PC-9 (cell line): ENCODE measurements at regions not wholly inside any gene's neighbourhood (a gene's known extent, or its start where the extent isn't known, plus 50 kb on each side); places are given as distances from the start of the nearest gene placed in this dataset.

ENCODE experiments used
- BruUV-seq: library from RNA; stranded (reverse); fragments of 400-500 nt; replicated peaks from 2 replicates; lab custom pipeline; 2021; lab: Mats Ljungman, UMichigan
- CTCF ChIA-PET: fragments of 300-600 bp; sonication (Branson Sonifier 250); formaldehyde crosslinking; loops from one replicate; lab custom pipeline; 2022; ENCODE audit warnings: antibody characterized with exemption; lab: Charles Lee
- POLR2A ChIA-PET: fragments of 300-600 bp; sonication (Branson Sonifier 250); formaldehyde crosslinking; loops from one replicate; lab custom pipeline; 2022; ENCODE audit warnings: antibody characterized with exemption; ENCODE audit not compliant: unreplicated experiment; lab: Charles Lee
- DNase-seq, 2 experiments: peaks; one replicate each; pipeline versions ENCODE4 v3.0.0 to v3.0.0-alpha.2; 2015 to 2022; ENCODE audit warnings: mixed read lengths in 1 of 2
- H2AFZ ChIP-seq: fragments of 200-600 bp; sonication (generic); 2 replicates; pipeline ENCODE4 v1.8.1; 2017; ENCODE audit warnings: antibody characterized with exemption
- H3F3A ChIP-seq: fragments of 200-600 bp; sonication (generic); 2 replicates; pipeline ENCODE4 v1.8.1; 2017; ENCODE audit warnings: antibody characterized with exemption, mild to moderate bottlenecking, low read depth; ENCODE audit not compliant: insufficient read depth
- H3K27ac ChIP-seq: fragments of 200-600 bp; sonication (generic); 2 replicates; pipeline ENCODE4 v1.6.1; 2016; ENCODE audit warnings: mixed run types
- H3K27me3 ChIP-seq: fragments of 200-600 bp; sonication (generic); 2 replicates; pipeline ENCODE4 v1.6.1; 2016; ENCODE audit warnings: low read depth, mixed run types; ENCODE audit not compliant: insufficient read depth
- H3K36me3 ChIP-seq: fragments of 200-600 bp; sonication (generic); 2 replicates; pipeline ENCODE4 v1.6.1; 2016; ENCODE audit warnings: low read depth, mixed run types
- H3K4me1 ChIP-seq: fragments of 200-600 bp; sonication (generic); replicated peaks from 2 replicates; pipeline ENCODE4 v1.6.1; 2016; ENCODE audit warnings: mixed run types; ENCODE audit not compliant: insufficient read depth
- H3K4me2 ChIP-seq: fragments of 200-600 bp; sonication (generic); 2 replicates; pipeline ENCODE4 v1.6.1; 2017; ENCODE audit warnings: mixed run types
- H3K4me3 ChIP-seq: fragments of 200-600 bp; sonication (generic); 2 replicates; pipeline ENCODE4 v1.6.1; 2016; ENCODE audit warnings: mixed run types
- H3K79me2 ChIP-seq: fragments of 200-600 bp; sonication (generic); 2 replicates; pipeline ENCODE4 v1.6.1; 2017; ENCODE audit warnings: low read depth, mixed run types
- H3K9me2 ChIP-seq: fragments of 200-600 bp; sonication (generic); 2 replicates; pipeline ENCODE4 v1.8.1; 2017; ENCODE audit warnings: mild to moderate bottlenecking; ENCODE audit not compliant: insufficient read depth
- H3K9me3 ChIP-seq: fragments of 200-600 bp; sonication (generic); 2 replicates; pipeline ENCODE4 v1.8.1; 2016; ENCODE audit warnings: low read depth; ENCODE audit not compliant: insufficient read depth
- H4K20me1 ChIP-seq: fragments of 200-600 bp; sonication (generic); 2 replicates; pipeline ENCODE4 v1.8.1; 2017; ENCODE audit not compliant: insufficient read depth
- EZH2 ChIP-seq: fragments of 200-600 bp; sonication (generic); IDR thresholded peaks from 2 replicates; pipeline ENCODE4 v1.8.0; 2017; ENCODE audit warnings: antibody characterized with exemption, low read depth
- intact Hi-C: fragments of 100-400 bp; cut with micrococcal nuclease; formaldehyde crosslinking; loops from one replicate; pipeline ENCODE4 v1.10.0; 2022; ENCODE audit not compliant: unreplicated experiment
- TF ChIP-seq, protein P1 (sequence below): fragments of 200-600 bp; sonication (generic); conservative IDR thresholded peaks from 2 replicates; pipeline ENCODE4 v1.6.1; 2017; ENCODE audit warnings: mixed run types, antibody characterized with exemption, mild to moderate bottlenecking, moderate library complexity

GRCh38 chr20:62566771-62567170, 75.5 kb upstream of the SLCO4A1 start:
- Histone ChIP-seq H3F3A (peaks cover 4% of the 10 kb centered on the region; the same call in 1 of the 2 replicates), H3K27me3 (peaks cover 95% of the 10 kb centered on the region), H3K27ac (no peak overlapping the region), H3K9me2 (no peaks in the 10 kb centered on the region), H3K4me3 (no peak overlapping the region), H3K36me3 (no peaks in the 10 kb centered on the region), H3K4me2 (no peak overlapping the region), H3K4me1 (no peaks in the 10 kb centered on the region), H3K9me3 (no peaks in the 10 kb centered on the region), H2AFZ (no peak overlapping the region), H3K79me2 (no peaks in the 10 kb centered on the region), H4K20me1 (peaks cover 7% of the 10 kb centered on the region; the same call in 1 of the 2 replicates)
- no peak for DNase-seq
- ChIA-PET CTCF (no interaction called here), POLR2A (no interaction called here)
- intact Hi-C loops: no loop called here
- no TSS peak for BruUV-seq
- TF ChIP-seq, protein P1, sequence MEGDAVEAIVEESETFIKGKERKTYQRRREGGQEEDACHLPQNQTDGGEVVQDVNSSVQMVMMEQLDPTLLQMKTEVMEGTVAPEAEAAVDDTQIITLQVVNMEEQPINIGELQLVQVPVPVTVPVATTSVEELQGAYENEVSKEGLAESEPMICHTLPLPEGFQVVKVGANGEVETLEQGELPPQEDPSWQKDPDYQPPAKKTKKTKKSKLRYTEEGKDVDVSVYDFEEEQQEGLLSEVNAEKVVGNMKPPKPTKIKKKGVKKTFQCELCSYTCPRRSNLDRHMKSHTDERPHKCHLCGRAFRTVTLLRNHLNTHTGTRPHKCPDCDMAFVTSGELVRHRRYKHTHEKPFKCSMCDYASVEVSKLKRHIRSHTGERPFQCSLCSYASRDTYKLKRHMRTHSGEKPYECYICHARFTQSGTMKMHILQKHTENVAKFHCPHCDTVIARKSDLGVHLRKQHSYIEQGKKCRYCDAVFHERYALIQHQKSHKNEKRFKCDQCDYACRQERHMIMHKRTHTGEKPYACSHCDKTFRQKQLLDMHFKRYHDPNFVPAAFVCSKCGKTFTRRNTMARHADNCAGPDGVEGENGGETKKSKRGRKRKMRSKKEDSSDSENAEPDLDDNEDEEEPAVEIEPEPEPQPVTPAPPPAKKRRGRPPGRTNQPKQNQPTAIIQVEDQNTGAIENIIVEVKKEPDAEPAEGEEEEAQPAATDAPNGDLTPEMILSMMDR: no peak
- TF ChIP-seq EZH2: no peak

DNA sequence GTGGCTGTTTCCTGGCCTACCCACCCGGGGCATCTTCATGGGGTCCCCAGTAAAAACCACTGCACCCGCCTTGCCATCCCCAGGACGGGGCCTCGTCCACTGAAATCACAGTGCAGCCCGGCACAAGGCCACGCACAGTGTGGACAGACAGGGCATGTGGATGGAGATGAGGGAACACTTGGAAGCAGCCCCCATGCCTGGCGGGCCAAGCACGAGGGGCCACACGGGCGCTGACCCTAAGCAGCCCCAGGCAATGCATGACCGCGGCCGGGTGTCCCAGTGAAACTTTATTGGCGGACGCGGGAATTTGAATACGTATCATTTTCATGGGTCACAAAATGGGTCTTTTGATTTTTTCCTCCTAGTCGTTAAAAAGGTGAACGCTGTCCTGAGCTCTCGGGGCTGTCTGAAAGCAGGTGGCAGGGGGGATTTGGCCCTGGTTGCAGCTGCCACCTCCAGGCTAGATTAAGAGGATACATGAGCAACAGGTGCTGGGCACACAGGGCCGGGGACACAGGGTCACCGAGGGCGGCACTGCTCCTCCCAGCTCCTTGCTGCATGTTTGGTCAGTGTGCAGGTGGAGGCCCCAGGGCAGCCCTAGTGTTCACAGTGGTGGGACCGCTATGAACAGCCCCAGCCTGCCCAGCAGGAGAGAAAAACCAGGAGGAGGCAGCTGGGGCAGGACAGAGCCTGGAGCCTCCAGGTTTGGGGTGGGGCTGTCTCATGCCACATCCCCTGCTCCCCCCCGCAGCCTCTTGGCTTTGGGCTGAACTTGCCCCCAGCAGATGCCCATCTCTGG, 74.9 kb upstream of the SLCO4A1 start:
- peaks cover 7% of the 10 kb centered on the region; the same call in 1 of the 2 replicates for H4K20me1 ChIP-seq
- no peak overlapping the region for H3K4me3 ChIP-seq
- no peak for DNase-seq
- no peaks in the 10 kb centered on the region for H3K9me2 ChIP-seq
- no peak overlapping the region for H3K4me2 ChIP-seq
- intact Hi-C loops: no loop called here
- H3K27me3 ChIP-seq: peaks cover 93% of the 10 kb centered on the region
- H3K9me3 ChIP-seq: no peaks in the 10 kb centered on the region
- no peak overlapping the region for H2AFZ ChIP-seq
- ChIA-PET CTCF (interaction anchor here (0.5 kb wide), 1 partner anchor 1244 kb away, joined by 12 read pairs; no protein-coding TSS in a partner anchor), POLR2A (no interaction called here)
- H3K36me3 ChIP-seq: no peaks in the 10 kb centered on the region
- H3F3A ChIP-seq: peaks cover 10% of the 10 kb centered on the region; the same call in 1 of the 2 replicates
- no peak overlapping the region for H3K27ac ChIP-seq
- TF ChIP-seq EZH2: no peak
- TF ChIP-seq, protein P1: no peak
- H3K4me1 ChIP-seq: no peaks in the 10 kb centered on the region
- no peaks in the 10 kb centered on the region for H3K79me2 ChIP-seq
- BruUV-seq: no TSS peak

GRCh38 chr20:62568045-62568389, 74.3 kb upstream of the SLCO4A1 start:
- Histone ChIP-seq H3K27me3 (peaks cover 93% of the 10 kb centered on the region), H3K4me3 (no peak overlapping the region), H3K4me2 (no peak overlapping the region), H3K9me3 (no peaks in the 10 kb centered on the region), H3K27ac (no peak overlapping the region), H3K4me1 (no peaks in the 10 kb centered on the region), H4K20me1 (peaks cover 7% of the 10 kb centered on the region; the same call in 1 of the 2 replicates), H2AFZ (no peak overlapping the region), H3K9me2 (no peaks in the 10 kb centered on the region), H3K79me2 (no peaks in the 10 kb centered on the region), H3K36me3 (no peaks in the 10 kb centered on the region), H3F3A (peaks cover 11% of the 10 kb centered on the region; the same call in 1 of the 2 replicates)
- intact Hi-C loops: no loop called here
- POLR2A ChIA-PET: no interaction called here
- no TSS peak for BruUV-seq
- CTCF ChIA-PET: interaction anchor here (0.5 kb wide), 2 partner anchors 267 to 1243 kb away, joined by 3 to 12 read pairs; no protein-coding TSS in a partner anchor
- TF ChIP-seq EZH2: no peak
- TF ChIP-seq, protein P1: no peak
- no peak for DNase-seq
